ENCODE measurements at regions not wholly inside any gene's neighbourhood (a gene's known extent, or its start where the extent isn't known, plus 50 kb on each side); places are given as distances from the start of the nearest gene placed in this dataset.
A peak's percentile ranks its signal among the peaks of the same experiment; 100 is the strongest.

- H3K27ac ChIP-seq (ENCODE audit: extremely low read depth, low read depth, low read length) = no peak overlapping the region
These were observed 271.3 kb downstream of the MREG start for GRCh38 chr2:215742021-215742420.

More at GRCh38 chr2:215742021-215742420, 271.3 kb downstream of the MREG start:
- BruUV-seq (replicated peaks) = no TSS peak
- intact Hi-C loops (cut with micrococcal nuclease) (no loop called here), in situ Hi-C loops (cut with MboI) (no loop called here)
- Histone ChIP-seq H3K36me3 (ENCODE audit: control insufficient read depth, insufficient read depth, low read length) (no peaks in the 10 kb centered on the region), H3K4me2 (ENCODE audit: insufficient read depth, low read length) (no peak overlapping the region), H3K4me3 (no peak overlapping the region), H3K27me3 (ENCODE audit: control insufficient read depth in 2 of 2, insufficient read depth in 2 of 2, low read length in 2 of 2) (no peaks in the 10 kb centered on the region), H4K20me1 (replicated peaks; ENCODE audit: control insufficient read depth, insufficient read depth, low read length) (no peaks in the 10 kb centered on the region), H3K4me1 (replicated peaks in 1 of 2; ENCODE audit: control insufficient read depth in 2 of 2, insufficient read depth in 2 of 2, low read length in 2 of 2) (peaks cover 0 to 4% of the 10 kb centered on the region in 2 experiments; a peak in 2 of 5 replicates), H3K9me3 (replicated peaks; ENCODE audit: control insufficient read depth, insufficient read depth, low read depth, low read length) (no peaks in the 10 kb centered on the region), H3K9me1 (ENCODE audit: control insufficient read depth, insufficient read depth, low read length) (no peaks in the 10 kb centered on the region), H3K9ac (ENCODE audit: insufficient read depth in 1 of 2, low read depth in 2 of 2, low read length in 2 of 2) (no peak overlapping the region), H3K79me2 (ENCODE audit: control insufficient read depth, insufficient read depth, low read length) (no peaks in the 10 kb centered on the region), H2AFZ (ENCODE audit: low read depth, low read length) (peak overlapping the region; percentile 45; the same call in 1 of the 2 replicates)
- 15% methylated on average over 2 of the region's 2 CpGs for WGBS (ENCODE audit: insufficient coverage, low coverage, missing lambda C conversion rate)
- ATAC-seq (no peak), FAIRE-seq (no peak), DNase-seq (ENCODE audit: extremely low read depth in 1 of 4, low spot score in 3 of 4) (no peak)
- TF ChIP-seq, protein P1, sequence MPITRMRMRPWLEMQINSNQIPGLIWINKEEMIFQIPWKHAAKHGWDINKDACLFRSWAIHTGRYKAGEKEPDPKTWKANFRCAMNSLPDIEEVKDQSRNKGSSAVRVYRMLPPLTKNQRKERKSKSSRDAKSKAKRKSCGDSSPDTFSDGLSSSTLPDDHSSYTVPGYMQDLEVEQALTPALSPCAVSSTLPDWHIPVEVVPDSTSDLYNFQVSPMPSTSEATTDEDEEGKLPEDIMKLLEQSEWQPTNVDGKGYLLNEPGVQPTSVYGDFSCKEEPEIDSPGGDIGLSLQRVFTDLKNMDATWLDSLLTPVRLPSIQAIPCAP (CRISPR knock-in tag; IDR thresholded peaks at IDR 0.05; ENCODE audit: borderline replicate concordance) = no peak
- TF ChIP-seq ZNF695 (CRISPR knock-in tag; IDR thresholded peaks at IDR 0.05) (no peak), ZNF324 (CRISPR knock-in tag; IDR thresholded peaks at IDR 0.05) (no peak), HIVEP1 (CRISPR knock-in tag; IDR thresholded peaks at IDR 0.05) (no peak)
- TF ChIP-seq, protein P2, sequence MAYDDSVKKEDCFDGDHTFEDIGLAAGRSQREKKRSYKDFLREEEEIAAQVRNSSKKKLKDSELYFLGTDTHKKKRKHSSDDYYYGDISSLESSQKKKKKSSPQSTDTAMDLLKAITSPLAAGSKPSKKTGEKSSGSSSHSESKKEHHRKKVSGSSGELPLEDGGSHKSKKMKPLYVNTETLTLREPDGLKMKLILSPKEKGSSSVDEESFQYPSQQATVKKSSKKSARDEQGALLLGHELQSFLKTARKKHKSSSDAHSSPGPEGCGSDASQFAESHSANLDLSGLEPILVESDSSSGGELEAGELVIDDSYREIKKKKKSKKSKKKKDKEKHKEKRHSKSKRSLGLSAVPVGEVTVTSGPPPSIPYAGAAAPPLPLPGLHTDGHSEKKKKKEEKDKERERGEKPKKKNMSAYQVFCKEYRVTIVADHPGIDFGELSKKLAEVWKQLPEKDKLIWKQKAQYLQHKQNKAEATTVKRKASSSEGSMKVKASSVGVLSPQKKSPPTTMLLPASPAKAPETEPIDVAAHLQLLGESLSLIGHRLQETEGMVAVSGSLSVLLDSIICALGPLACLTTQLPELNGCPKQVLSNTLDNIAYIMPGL (CRISPR knock-in tag; IDR thresholded peaks at IDR 0.05) = no peak
- ChIA-PET CTCF (ENCODE audit: low intra/inter-chr PET ratio) (no interaction called here), POLR2A (no interaction called here)
